HG03354 (cell line): ENCODE measurements at regions not wholly inside any gene's neighbourhood (a gene's known extent, or its start where the extent isn't known, plus 50 kb on each side); places are given as distances from the start of the nearest gene placed in this dataset.

ENCODE experiments used
- ATAC-seq: cut with Tn5 transposase; IDR thresholded peaks from one replicate; pipeline ENCODE4 v1.9.1; 2021; ENCODE audit warnings: mild to moderate bottlenecking; ENCODE audit not compliant: unreplicated experiment, poor library complexity, severe bottlenecking

- no peak for ATAC-seq
Measured at GRCh38 chrX:69110116-69110530, 55.1 kb downstream of the PJA1 start.

DNA sequence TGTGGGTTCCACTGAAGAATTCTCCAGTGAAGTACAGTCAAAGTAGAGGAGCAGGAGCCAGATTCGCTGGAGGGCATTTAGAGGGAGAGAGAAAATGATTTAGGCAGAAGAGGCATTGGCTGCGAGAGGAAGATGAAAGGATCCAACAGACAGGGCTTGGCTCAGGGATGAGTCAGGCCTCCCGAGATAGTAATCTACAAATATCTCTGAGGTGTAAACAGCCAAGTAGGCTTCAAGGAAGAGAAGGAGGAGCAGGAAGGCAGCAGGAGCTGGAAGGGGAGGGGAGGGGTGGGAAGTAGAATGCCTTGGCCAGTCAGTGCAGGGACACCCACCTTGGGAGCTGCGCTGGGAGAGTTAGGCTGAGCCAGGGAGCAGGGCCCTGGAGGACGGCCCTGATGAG lies 55.5 kb downstream of the PJA1 start:
- no peak for ATAC-seq

GRCh38 chrX:69109036-69109663 lies 56.1 kb downstream of the PJA1 start:
- ATAC-seq, result no peak

- no peak for ATAC-seq
Measured at GRCh38 chrX:69107747-69108401, 57.4 kb downstream of the PJA1 start.

DNA sequence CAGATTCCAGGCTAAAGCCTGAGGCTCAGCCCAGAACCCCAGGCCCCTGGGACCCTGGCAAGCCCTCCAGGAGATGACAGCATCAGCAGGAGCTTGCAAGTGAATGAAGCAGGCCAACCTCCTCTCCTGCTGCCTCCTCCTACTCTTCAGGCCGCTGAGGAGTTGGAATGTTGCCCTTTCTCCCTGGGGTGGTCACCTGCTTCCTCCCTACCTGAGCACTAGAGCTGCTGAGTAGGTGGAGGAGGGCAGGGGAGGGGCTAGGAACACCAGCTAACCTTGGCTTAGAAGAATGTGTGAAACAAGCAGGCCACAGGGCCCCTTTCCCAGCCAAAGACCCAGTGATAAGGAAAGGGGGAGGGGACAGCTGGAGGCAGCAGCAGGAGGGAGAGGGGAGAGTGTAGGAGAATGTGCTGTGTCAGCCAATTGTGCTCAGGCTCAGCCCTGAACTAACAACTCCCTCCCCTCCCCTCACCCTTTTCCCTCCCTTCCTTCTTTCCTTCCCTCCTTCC lies 58.0 kb downstream of the PJA1 start:
- no peak for ATAC-seq

GRCh38 chrX:69104756-69105434 lies 60.4 kb downstream of the PJA1 start:
- ATAC-seq, result no peak

DNA sequence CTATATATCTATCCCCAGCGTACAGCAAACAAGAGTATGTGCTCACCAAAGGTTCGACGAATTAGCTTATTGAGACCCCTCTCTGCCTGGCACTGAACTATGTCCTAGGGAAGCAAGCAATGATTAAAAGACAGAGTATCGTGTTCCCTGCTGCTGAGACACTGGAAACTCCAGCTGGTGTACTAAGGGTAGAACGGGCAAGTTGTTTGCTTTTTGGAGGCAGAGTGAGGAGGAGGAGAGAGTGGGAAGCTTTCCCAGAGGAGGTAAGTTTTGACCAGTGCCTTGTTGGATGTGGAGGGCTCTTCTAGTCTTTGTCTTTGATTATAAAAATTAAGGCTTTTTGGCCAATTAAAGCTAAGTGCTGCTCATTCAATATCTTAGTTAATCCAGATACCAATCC lies 61.7 kb downstream of the PJA1 start:
- no peak for ATAC-seq

- no peak for ATAC-seq
Measured at GRCh38 chrX:69102612-69103194, 62.5 kb downstream of the PJA1 start.

GRCh38 chrX:69101683-69102251 lies 63.5 kb downstream of the PJA1 start:
- no peak for ATAC-seq

GRCh38 chrX:69100478-69100877 lies 64.8 kb downstream of the PJA1 start:
- ATAC-seq, result no peak

GRCh38 chrX:69097451-69098236 lies 67.6 kb downstream of the PJA1 start:
- no peak for ATAC-seq

GRCh38 chrX:69096963-69097362 lies 68.3 kb downstream of the PJA1 start:
- no peak for ATAC-seq

GRCh38 chrX:69094977-69095669 lies 70.1 kb downstream of the PJA1 start:
- ATAC-seq, result no peak

GRCh38 chrX:69093960-69094871 lies 71.0 kb downstream of the PJA1 start:
- ATAC-seq, result peak; percentile 72

- no peak for ATAC-seq
Measured at GRCh38 chrX:69090022-69090421, 75.2 kb downstream of the PJA1 start.

DNA sequence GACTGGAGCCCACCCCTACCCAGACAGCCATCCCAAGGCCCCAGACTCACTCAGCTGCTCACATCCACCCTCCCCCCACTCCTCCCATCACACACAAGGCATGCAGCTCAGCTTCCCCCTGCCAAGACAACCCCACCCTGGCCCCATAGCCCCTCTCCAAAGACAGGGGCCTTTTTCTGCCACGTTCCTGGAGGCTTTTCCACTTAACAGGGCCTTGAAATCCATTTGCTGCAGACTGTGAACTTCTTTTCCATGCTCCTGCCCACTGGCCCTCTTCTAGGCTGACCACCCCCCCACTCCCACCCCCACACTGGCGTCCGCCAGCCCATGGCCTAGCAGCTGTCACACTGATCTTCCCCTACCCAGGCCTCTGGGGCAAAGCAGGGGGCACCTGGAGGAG lies 76.0 kb downstream of the PJA1 start:
- ATAC-seq, result no peak

DNA sequence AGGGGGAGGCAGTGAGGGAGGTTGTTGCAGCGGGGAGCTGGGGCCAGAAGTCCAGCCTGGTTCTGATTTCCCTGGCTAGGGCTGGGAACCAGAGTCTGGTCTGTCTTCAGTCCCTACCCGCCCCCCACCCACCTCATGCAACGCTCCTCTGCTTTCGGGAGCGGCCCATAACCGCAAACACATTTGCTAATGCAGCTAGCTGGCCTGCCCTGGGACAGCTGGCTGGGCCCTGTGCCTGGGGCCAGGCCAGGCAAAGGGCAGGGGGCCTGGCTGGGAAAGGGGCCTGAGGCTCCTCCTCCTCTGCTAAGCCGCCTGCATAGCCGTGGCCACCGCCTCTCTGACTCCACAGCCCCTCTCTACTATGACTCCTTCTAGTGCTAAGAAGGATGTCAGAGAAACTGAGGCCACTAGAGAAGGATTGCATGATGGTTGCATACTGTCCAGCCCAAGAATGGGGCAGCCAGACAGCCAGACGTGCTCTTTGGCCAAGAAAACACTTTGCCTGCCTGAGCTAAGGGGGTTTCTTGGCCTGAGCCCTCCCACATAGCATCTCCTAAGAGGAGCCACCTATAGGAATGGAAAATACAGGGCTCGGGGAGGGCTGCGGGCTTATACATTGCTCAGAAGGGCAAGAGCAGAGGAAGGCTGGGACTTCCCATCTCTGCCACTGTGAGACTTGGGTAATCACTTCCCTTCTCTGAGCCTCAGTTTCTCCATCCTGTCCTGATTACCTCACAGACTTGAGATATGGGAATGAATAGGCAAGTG lies 76.9 kb downstream of the PJA1 start:
- ATAC-seq, result no peak
